ENCODE measurements at regions not wholly inside any gene's neighbourhood (a gene's known extent, or its start where the extent isn't known, plus 50 kb on each side); places are given as distances from the start of the nearest gene placed in this dataset.

DNA sequence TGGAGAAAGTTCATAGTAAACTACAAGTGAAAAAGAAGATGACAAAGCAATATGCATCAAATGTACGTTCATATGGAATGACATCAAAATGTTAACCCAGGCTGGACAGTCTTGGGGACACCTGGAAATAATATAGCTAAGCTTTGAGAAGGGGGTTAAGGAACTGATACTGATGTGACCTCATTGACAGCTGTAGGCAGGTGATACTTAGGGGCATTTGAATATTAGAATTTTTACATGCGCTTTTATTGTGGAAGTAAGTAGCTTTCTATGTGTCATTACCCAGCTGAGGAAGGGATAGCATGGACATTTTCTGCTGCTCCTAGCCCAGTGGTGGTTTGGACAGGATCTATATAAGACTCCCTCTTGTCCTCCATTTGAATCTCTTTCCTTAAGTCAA, 299.7 kb downstream of the CWC27 start:
- no peak for DNase-seq

DNA sequence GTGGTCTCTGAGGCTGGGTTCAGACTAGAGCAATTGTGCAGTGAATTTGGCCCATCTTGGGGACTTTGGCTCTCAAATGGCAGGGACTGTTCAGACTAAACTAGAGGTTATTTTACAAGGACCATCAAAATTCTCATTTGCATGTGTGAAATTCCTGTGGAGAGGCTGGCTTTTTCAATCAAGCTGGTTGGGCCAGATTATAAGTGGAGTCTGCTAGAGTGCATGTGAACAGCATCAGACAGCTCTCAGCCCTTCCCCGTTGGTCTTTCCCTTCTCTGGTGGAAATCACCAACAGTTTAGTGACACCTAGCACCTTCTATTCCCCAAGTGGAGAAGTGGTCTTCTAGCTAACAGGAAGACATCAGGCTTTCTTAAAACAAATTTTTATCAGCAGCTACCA, 301.3 kb downstream of the CWC27 start:
- no peak for DNase-seq

DNA sequence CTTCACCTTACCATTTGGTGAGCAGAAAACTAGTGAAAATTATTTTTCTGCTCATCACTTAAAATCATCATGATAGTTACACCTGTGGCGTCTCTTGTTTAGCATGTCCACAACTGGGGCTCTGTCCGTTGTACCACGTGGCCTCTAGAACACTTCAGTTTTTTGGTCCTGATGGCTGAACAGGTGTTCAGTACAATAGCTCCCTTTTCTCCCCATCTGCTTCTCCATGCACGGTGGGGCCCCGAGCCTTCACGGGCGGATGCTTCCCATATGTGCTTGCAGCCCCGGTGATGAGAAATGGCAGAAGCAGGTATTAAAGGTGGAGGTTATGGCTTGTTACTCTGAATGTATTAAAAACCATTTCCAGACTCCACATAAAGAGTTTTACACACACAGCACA, 304.1 kb downstream of the CWC27 start:
- DNase-seq: peak; percentile 45

DNA sequence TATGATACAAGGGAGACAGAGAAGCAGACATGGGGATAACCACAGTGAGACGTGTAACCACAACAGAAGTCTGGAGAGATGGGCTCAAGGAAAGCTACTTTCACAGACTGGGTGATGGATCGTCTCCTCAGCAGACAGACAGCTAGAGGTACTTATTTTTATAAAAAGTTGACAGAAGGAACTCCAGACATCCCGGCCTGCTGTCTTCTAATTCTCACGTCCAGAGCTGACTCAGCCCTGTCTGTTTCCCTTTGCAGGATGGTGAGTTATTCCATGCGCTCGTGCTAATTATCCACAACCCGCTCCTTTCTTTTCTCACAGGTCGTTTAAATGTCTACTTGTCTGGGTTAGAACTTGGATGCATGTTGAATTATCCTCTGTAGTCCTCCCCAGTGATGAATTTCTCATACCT, 304.5 kb downstream of the CWC27 start:
- no peak for DNase-seq

DNA sequence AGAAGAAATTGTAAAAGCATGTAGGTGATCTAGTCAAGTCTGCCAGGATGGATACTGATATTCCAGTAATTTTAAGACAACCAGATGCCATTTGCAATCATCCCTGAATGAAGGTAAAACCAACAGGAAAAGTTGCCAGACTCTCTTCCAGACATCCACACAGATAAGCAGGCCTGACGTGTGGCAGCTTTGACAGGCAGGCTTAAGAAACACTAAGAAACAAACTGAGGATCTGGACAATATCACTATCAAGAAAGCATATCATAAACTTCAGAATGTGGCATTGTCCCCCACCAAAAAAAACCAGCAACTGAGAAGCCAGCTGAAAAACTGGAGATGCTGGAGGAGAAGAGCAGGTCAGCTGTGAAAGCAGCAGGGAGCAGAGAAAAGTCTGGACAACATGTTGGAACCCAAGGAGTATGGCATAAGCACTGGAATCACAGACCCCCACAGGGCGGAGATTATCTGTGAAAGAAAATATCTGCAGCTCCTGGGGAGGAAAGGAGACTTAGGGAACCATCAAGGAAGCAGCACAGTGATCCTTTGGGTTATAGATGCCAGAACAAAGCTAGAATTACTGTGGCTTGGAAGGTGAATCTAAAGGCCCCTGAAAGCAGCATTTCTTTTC, 307.0 kb downstream of the CWC27 start:
- DNase-seq: no peak

DNA sequence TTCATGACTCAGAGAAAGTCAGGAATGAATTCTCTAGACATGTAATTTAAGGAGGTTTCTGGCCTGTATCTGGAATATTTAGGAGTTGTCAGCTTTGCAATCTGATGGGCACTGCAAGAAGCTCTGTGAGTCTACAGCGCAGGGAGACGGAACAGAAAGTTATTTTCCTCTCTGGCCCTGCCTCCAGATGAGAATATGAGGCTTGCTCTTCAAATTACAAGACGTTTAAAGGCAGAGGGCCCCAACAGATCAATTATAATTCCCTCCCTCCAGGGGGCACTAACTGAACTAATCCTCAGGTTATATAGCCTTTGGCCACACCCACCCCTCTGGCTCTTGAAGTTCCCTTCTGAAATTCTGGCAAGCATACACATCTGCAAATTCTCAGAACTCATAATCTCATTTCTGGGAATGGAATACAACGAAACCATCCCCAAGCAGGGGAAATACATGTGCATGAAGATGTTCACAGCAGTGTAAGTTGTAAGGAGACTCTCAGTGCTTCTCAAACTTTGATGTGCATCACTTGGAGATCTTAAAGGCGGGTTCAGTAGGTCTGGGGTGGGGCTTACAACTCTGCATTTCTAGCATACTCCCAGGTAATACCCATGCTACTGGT, 307.6 kb downstream of the CWC27 start:
- peak; percentile 65 for DNase-seq

DNA sequence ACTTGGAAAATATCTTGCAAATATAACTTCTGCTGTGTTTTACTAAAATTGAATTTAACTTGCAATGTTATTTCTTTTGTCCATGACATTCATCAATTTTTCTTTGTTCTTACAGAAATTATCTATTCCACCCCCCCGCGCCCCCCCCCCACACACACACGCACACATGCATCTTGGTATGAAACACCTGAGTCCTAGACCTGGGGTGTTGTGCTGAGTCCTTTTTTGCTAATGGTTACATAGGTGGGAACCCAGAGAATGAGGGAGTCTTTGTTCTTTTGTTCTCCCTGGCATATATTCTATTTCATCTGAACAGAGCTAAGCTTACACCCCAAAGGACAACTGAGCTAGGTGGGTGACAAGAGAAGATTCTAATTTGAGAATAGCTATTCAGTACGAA, 308.9 kb downstream of the CWC27 start:
- DNase-seq: no peak

DNA sequence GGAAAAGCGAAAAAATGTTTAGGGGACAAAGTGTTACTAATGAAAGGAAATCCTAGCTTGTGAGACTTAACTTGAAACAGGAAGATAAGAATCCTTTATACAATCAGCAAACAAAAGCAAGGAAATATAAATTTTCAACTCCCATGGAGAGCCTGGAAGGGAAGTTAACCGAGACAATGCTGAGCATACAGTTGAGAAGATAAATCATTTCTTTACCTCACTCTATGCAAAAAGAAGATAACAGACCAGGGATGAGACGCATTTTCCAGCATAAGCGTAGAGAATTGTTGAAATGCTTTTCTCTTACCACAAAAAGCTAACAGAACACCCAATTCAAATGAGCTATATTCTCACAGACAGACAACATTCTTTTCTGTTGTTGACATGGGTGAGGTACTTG, 309.6 kb downstream of the CWC27 start:
- DNase-seq: no peak

DNA sequence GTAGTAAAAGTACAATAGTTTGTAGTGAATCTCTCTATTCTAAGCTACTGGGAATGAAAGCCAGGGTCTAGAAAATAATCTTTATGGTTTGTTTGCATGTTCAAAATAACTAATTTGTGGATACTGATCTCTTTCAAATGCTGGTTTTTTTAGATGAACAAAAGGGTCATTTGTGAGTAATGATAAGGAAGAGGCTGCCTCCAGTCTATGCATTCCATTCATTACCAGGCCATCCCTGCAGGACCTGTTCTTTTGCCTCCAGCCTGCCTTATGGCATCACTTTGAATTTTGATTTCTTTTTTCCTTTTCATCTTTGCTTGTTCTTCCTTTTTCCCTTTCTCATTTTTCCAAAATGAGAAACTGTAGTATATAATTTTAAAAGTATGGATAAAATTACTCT, 312.3 kb downstream of the CWC27 start:
- no peak for DNase-seq

DNA sequence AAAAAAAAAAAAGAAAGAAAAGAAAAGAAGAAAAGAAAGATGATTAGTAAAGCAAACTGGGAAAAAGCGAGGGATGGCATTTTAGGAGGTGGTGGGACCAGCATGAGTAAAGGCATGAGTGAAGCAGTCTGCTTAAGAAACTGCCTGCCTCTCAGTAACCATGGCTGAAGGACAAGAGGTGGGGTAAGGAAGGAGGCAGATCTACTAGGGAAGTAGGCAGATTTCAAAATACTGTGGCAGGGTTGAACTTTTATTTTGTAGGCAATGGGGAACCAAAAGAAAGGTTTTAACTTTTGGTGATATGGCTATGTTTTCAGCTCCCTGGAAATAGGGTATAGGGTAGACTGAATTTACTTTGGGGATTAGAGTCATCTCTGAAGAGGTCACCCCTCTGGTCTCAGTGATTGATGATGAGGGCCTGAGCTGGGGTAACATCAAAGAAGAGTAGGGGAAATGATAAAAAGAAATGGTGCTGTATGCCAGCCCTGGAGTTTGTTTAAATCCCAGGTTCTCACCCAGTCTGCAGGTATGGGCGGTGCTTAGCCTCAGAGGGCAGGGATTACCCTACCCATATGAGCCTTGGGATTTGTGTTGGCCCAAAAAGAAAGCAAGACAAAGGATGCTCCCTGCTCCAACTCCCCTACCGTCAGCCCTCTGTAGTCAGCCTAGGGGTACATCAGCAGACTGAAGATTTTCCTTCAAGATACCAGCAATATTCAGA, 316.2 kb downstream of the CWC27 start:
- DNase-seq: no peak

DNA sequence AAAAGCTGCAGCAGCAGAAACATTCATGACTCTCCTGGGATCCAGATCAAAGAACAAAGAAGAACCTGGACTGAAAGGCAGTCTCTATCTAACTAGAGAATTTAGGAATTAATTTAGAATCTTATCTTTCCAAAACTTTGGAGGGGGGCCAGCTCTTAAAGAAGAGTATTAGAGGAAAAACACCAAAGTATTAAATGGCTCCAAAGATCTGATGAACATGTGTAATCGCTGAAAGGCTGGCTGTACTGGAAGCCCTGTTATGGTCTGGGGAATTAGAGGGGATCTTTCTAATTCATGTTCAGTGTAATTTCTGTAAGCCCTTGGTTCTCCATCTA, 316.8 kb downstream of the CWC27 start:
- DNase-seq: no peak

DNA sequence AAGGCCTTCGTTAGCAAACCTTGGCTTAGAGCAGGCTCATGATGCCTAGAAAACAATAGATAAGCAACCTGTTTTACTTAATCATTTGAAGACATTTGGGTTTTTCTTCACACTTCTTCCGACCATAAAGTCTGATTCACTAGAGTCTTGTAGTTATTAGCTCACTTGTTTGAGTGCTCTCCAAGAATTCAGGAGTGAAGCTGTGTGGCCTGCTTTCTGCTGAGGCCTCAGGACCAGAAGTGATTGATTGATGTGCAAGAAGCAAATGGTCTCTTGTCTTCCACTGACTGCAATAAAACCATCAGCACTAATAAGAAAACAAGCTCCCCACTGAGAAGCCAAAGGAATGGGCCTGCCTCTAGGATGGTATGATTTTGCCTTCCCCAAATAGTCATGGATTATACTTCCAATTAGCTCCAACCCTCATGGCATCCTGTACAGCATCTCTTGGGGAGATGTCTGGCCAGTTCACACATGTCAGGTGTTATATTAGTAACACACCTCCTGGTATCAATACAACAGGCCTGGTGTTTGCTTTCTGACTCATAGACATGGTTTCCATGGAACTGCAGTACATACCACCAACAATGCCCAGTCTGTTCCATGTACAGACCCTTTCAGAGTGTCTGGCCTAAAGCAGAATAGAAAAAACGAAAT, 317.6 kb downstream of the CWC27 start:
- peak; percentile 93 for DNase-seq

DNA sequence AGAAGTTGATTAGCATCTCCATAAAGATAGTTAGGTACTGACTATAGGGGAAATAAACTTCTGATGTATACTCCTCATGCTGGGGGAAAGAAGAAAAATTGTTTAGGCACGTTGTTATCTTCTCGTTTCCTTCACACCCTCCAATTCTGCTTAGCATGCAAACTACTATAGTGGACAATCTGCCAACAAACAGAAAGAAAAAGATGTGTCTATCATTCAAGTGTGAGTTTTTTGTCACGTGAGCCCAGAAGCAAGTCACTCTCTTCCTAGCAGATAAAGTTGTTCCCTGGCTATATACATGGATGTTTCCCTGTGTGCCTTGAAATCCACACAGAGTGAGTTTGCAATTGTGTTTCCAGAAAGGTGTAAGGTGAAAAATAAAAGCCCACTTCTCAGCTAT, 318.4 kb downstream of the CWC27 start:
- peak; percentile 26 for DNase-seq

DNA sequence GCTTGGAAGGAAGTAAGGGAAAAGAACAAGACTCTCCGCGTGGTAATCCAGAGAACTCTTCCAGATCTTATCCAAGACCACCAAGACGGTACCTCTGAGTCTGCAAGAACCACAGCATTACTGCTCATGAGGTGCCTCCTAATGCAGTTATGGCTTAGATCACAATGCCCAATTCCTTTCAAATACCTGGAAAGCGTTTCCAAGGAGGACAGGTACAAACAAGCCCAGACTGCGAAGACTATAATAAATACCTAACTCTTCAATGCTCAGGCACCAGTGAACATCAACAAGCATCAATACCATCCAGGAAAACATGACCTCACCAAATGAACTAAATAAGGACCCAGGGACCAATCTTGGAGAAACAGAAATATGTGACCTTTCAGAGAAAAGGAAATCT, 325.5 kb downstream of the CWC27 start:
- no peak for DNase-seq

DNA sequence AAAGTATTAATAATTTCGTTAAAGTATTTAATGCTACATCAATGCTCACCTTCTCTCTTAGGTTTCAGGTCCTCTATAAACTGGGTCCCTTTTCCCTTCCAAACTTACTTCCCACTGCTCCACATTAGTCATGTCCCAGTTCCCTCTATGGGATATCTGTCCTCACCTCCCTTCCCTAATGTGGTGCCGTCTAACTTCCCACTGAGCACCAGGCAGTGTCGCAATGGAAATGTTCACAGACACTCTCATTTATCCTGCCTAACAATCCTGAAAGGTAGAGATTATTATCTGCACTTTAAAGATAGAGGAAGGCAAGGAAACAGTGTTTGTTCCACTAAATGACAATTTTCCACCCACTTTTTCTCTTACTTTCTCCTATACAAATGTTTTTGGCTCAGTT, 329.7 kb downstream of the CWC27 start:
- DNase-seq: no peak

Data from DMS53 (cell line).